Right renal cortex interstitium (tissue), 3 donors: ENCODE measurements at regions not wholly inside any gene's neighbourhood (a gene's known extent, or its start where the extent isn't known, plus 50 kb on each side); places are given as distances from the start of the nearest gene placed in this dataset.

Experiments used
- DNase-seq, 3 donors: peaks; one replicate each; pipeline ENCODE4 v3.0.0-alpha.2; 2013; ENCODE audit warnings: low read depth in 3 of 3, low spot score in 2 of 3

GRCh38 chr17:72360386-72360940, 239.6 kb downstream of the SOX9 start:
- no peak for DNase-seq

GRCh38 chr17:72361892-72362291, 241.1 kb downstream of the SOX9 start:
- DNase-seq, result no peak

GRCh38 chr17:72362376-72363088, 241.7 kb downstream of the SOX9 start:
- DNase-seq, result no peak

GRCh38 chr17:72363089-72363610, 242.3 kb downstream of the SOX9 start:
- DNase-seq, result no peak

GRCh38 chr17:72365857-72366414, 245.1 kb downstream of the SOX9 start:
- DNase-seq, result no peak

GRCh38 chr17:72366626-72367025, 245.8 kb downstream of the SOX9 start:
- DNase-seq, result no peak

GRCh38 chr17:72368191-72368590, 247.4 kb downstream of the SOX9 start:
- no peak for DNase-seq

- DNase-seq, result no peak
Measured at GRCh38 chr17:72369366-72369765, 248.5 kb downstream of the SOX9 start.

- DNase-seq, result no peak
Measured at GRCh38 chr17:72370819-72371218, 250.0 kb downstream of the SOX9 start.

- DNase-seq, result no peak
Measured at GRCh38 chr17:72372185-72372584, 251.4 kb downstream of the SOX9 start.

GRCh38 chr17:72373910-72374741, 253.3 kb downstream of the SOX9 start:
- no peak for DNase-seq

GRCh38 chr17:72376526-72377345, 255.9 kb downstream of the SOX9 start:
- no peak for DNase-seq

GRCh38 chr17:72378414-72379390, 257.9 kb downstream of the SOX9 start:
- no peak for DNase-seq

GRCh38 chr17:72379516-72379915, 258.7 kb downstream of the SOX9 start:
- DNase-seq, result no peak

- DNase-seq, result no peak
Measured at GRCh38 chr17:72380120-72380519, 259.3 kb downstream of the SOX9 start.

- DNase-seq, result no peak
Measured at GRCh38 chr17:72380737-72381136, 259.9 kb downstream of the SOX9 start.

GRCh38 chr17:72381597-72382397, 261.0 kb downstream of the SOX9 start:
- DNase-seq, result no peak

- DNase-seq, result no peak
Measured at GRCh38 chr17:72382971-72383722, 262.3 kb downstream of the SOX9 start.
